A549 (cell line): ENCODE measurements at regions not wholly inside any gene's neighbourhood (a gene's known extent, or its start where the extent isn't known, plus 50 kb on each side); places are given as distances from the start of the nearest gene placed in this dataset.

Experiments used
- CBX8 ChIP-seq: fragments of 200-600 bp; sonication (generic); IDR thresholded peaks from 2 replicates; pipeline ENCODE4 v1.6.1; 2016
- CHD4 ChIP-seq: fragments of 200-600 bp; sonication (generic); IDR thresholded peaks from 2 replicates; pipeline ENCODE4 v1.6.1; 2016; ENCODE audit warnings: antibody characterized with exemption, mild to moderate bottlenecking, borderline replicate concordance
- EP300 ChIP-seq, 2 experiments: fragments of >200 bp; sonication (Bioruptor Twin); formaldehyde crosslinking; IDR thresholded peaks; 2 replicates in 1 of 2; 3 replicates in 1 of 2; pipeline ENCODE4 v1.6.1; 2016 to 2017
- MAFK ChIP-seq: fragments of 450-650 bp; IDR thresholded peaks from 2 replicates; pipeline ENCODE4 v1.6.1; 2014; ENCODE audit not compliant: partially characterized antibody
- POLR2A ChIP-seq: IDR thresholded peaks from 2 replicates; pipeline ENCODE4 v1.6.1; 2012; ENCODE audit warnings: mild to moderate bottlenecking, low read length
- RAD21 ChIP-seq, 2 experiments: fragments of >200 bp in 1 of 2; sonication (Bioruptor Twin) in 1 of 2; formaldehyde crosslinking in 1 of 2; IDR thresholded peaks in 1 of 2; conservative IDR thresholded peaks in 1 of 2; 2 replicates in 1 of 2; 3 replicates in 1 of 2; pipeline ENCODE4 v1.6.1; 2012 to 2018; ENCODE audit warnings: inconsistent platforms in 1 of 2
- RCOR1 ChIP-seq: fragments of 150-350 bp; IDR thresholded peaks from 2 replicates; pipeline ENCODE4 v1.6.1; 2014; ENCODE audit warnings: antibody characterized with exemption, low read length, low read depth
- RNF2 ChIP-seq: fragments of 200-600 bp; sonication (generic); IDR thresholded peaks from 2 replicates; pipeline ENCODE4 v1.6.1; 2016; ENCODE audit warnings: low read depth, mild to moderate bottlenecking, antibody characterized with exemption, moderate library complexity, borderline replicate concordance
- SMC3 ChIP-seq: fragments of >200 bp; sonication (Bioruptor Twin); formaldehyde crosslinking; IDR thresholded peaks from 3 replicates; pipeline ENCODE4 v1.6.1; 2018; ENCODE audit warnings: inconsistent platforms
- SREBF2 ChIP-seq: fragments of 450-650 bp; IDR thresholded peaks from 2 replicates; pipeline ENCODE4 v1.6.1; 2014; ENCODE audit warnings: mild to moderate bottlenecking, moderate library complexity
- TF ChIP-seq, protein P1 (sequence below): fragments of >200 bp; sonication (Bioruptor Twin); formaldehyde crosslinking; IDR thresholded peaks from 3 replicates; pipeline ENCODE4 v1.5.1; 2016
- TF ChIP-seq, protein P2 (sequence below): IDR thresholded peaks from 2 replicates; pipeline ENCODE4 v1.6.1; 2012
- TF ChIP-seq, protein P3 (sequence below): IDR thresholded peaks from 2 replicates; pipeline ENCODE4 v1.6.1; 2012

DNA sequence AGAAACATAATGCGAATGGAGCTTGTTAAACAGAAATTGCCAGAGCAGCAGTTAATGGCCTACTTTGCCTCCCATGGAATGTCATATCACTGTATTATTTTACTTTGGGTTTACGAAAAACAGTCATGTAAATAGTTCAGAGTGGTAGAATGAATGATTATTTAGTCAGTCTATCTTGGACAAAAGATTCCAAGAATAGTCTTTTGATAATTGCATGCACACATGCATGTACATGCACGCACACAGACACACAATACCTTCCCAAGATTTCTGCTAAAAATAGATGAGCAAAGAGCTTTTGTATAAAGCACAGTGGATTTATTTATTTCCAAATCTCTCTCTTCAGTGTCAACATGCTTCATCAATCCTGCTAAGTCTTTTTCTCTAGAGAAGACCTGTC, 800.7 kb downstream of the DIPK2A start:
- TF ChIP-seq, protein P1, sequence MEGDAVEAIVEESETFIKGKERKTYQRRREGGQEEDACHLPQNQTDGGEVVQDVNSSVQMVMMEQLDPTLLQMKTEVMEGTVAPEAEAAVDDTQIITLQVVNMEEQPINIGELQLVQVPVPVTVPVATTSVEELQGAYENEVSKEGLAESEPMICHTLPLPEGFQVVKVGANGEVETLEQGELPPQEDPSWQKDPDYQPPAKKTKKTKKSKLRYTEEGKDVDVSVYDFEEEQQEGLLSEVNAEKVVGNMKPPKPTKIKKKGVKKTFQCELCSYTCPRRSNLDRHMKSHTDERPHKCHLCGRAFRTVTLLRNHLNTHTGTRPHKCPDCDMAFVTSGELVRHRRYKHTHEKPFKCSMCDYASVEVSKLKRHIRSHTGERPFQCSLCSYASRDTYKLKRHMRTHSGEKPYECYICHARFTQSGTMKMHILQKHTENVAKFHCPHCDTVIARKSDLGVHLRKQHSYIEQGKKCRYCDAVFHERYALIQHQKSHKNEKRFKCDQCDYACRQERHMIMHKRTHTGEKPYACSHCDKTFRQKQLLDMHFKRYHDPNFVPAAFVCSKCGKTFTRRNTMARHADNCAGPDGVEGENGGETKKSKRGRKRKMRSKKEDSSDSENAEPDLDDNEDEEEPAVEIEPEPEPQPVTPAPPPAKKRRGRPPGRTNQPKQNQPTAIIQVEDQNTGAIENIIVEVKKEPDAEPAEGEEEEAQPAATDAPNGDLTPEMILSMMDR, result no peak
- TF ChIP-seq POLR2A (no peak), RNF2 (no peak), SMC3 (no peak), CBX8 (no peak), MAFK (no peak), RAD21 (conservative IDR thresholded peaks at IDR 0.05 in 1 of 2, IDR thresholded peaks at IDR 0.05 in 1 of 2) (no peak), EP300 (IDR thresholded peaks at IDR 0.05) (no peak), RCOR1 (no peak), CHD4 (no peak), SREBF2 (no peak)
- TF ChIP-seq, protein P2, sequence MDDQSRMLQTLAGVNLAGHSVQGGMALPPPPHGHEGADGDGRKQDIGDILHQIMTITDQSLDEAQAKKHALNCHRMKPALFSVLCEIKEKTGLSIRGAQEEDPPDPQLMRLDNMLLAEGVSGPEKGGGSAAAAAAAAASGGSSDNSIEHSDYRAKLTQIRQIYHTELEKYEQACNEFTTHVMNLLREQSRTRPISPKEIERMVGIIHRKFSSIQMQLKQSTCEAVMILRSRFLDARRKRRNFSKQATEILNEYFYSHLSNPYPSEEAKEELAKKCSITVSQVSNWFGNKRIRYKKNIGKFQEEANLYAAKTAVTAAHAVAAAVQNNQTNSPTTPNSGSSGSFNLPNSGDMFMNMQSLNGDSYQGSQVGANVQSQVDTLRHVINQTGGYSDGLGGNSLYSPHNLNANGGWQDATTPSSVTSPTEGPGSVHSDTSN, result no peak
- TF ChIP-seq, protein P3, sequence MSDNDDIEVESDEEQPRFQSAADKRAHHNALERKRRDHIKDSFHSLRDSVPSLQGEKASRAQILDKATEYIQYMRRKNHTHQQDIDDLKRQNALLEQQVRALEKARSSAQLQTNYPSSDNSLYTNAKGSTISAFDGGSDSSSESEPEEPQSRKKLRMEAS, result no peak
